Caco-2 (cell line): ENCODE measurements at regions not wholly inside any gene's neighbourhood (a gene's known extent, or its start where the extent isn't known, plus 50 kb on each side); places are given as distances from the start of the nearest gene placed in this dataset.
"Not testable (repeated sequence)": the region's sequence is repeated elsewhere in the genome, so short reads cannot be mapped to it uniquely, and the experiment has no call there.

Experiments used
- BruUV-seq: library from RNA; stranded (reverse); fragments of 400-500 nt; replicated peaks from 2 replicates; lab custom pipeline; 2021; lab: Mats Ljungman, UMichigan
- CTCF ChIA-PET: fragments of 300-600 bp; sonication (Branson Sonifier 250); formaldehyde crosslinking; loops from one replicate; lab custom pipeline; 2022; ENCODE audit warnings: antibody characterized with exemption; lab: Charles Lee
- POLR2A ChIA-PET: fragments of 300-600 bp; sonication (Branson Sonifier 250); formaldehyde crosslinking; loops from one replicate; lab custom pipeline; 2022; ENCODE audit warnings: antibody characterized with exemption; lab: Charles Lee
- DNase-seq, 2 experiments: peaks; one replicate each; pipeline versions ENCODE4 v3.0.0 to v3.0.0-alpha.2; 2020 to 2022
- H3K27me3 ChIP-seq: replicated peaks from 2 replicates; pipeline ENCODE4 v1.6.0; 2011; ENCODE audit warnings: low read length; ENCODE audit not compliant: control insufficient read depth, insufficient read depth
- H3K36me3 ChIP-seq: 2 replicates; pipeline ENCODE4 v1.5.1; 2011; ENCODE audit warnings: low read length; ENCODE audit not compliant: control insufficient read depth, insufficient read depth
- H3K4me1 ChIP-seq: fragments of 250-450 bp; sonication (Bioruptor Pico); 2 replicates; pipeline ENCODE4 v1.5.1; 2020; ENCODE audit warnings: mild to moderate bottlenecking
- H3K4me3 ChIP-seq: 2 replicates; pipeline ENCODE4 v1.5.1; 2011; ENCODE audit warnings: low read depth, mild to moderate bottlenecking, control low read depth, low read length
- H3K9me3 ChIP-seq: fragments of 250-450 bp; sonication (Bioruptor Pico); 2 replicates; pipeline ENCODE4 v1.5.1; 2020; ENCODE audit warnings: mild to moderate bottlenecking, moderate library complexity
- H3K27ac Mint-ChIP-seq: one replicate; pipeline ENCODE4 v1.8.0; 2022; ENCODE audit warnings: mixed read lengths; ENCODE audit not compliant: unreplicated experiment
- H3K27me3 Mint-ChIP-seq: one replicate; pipeline ENCODE4 v1.8.0; 2022; ENCODE audit warnings: mixed read lengths; ENCODE audit not compliant: insufficient read depth, unreplicated experiment
- H3K36me3 Mint-ChIP-seq: one replicate; pipeline ENCODE4 v1.8.0; 2022; ENCODE audit warnings: mild to moderate bottlenecking, mixed read lengths; ENCODE audit not compliant: insufficient read depth, unreplicated experiment
- H3K4me1 Mint-ChIP-seq: one replicate; pipeline ENCODE4 v1.8.0; 2022; ENCODE audit warnings: low read depth, mixed read lengths; ENCODE audit not compliant: unreplicated experiment
- H3K4me3 Mint-ChIP-seq: one replicate; pipeline ENCODE4 v1.8.0; 2022; ENCODE audit warnings: mild to moderate bottlenecking, moderate library complexity, mixed read lengths; ENCODE audit not compliant: unreplicated experiment
- H3K9me3 Mint-ChIP-seq: one replicate; pipeline ENCODE4 v1.8.0; 2022; ENCODE audit warnings: mixed read lengths; ENCODE audit not compliant: unreplicated experiment
- CTCF ChIP-seq, 2 experiments: fragments of 200-600 bp in 1 of 2; IDR thresholded peaks; 1 replicate in 1 of 2; 2 replicates in 1 of 2; pipeline versions ENCODE4 v1.5.1 to v1.8.0; 2011 to 2022; ENCODE audit warnings: antibody characterized with exemption in 1 of 2, control low read depth in 1 of 2, inconsistent platforms in 1 of 2, low read depth in 1 of 2, low read length in 1 of 2, mild to moderate bottlenecking in 1 of 2, moderate library complexity in 1 of 2; ENCODE audit not compliant: insufficient read depth in 1 of 2, severe bottlenecking in 1 of 2, unreplicated experiment in 1 of 2
- intact Hi-C: fragments of 100-400 bp; cut with micrococcal nuclease; formaldehyde crosslinking; loops from one replicate; pipeline ENCODE4 v1.10.0; 2022; ENCODE audit not compliant: unreplicated experiment

DNA sequence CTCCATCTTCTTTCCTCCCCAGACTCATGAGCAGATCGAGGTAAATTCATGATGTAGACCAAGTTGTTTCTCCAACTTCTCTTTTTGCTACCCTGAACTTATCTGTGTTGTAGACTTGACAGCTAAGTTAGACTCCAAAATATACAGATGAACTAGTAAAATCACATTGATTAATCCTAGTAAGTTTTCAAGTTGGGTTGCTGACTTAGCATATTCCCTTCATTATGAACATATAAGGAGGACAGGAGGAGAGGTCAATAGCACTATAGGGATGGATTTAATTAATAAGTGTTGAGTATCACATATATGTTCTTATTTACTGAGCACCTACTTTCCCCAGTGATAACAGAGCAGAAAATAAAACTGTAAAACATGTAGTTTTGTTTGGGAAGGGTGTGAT lies 227.3 kb downstream of the TINAG start:
- H3K9me3 ChIP-seq: no peaks in the 10 kb centered on the region
- no peaks in the 10 kb centered on the region for H3K36me3 Mint-ChIP-seq

GRCh38 chr6:54541541-54541940 lies 233.3 kb downstream of the TINAG start:
- ChIA-PET POLR2A (no interaction called here), CTCF (no interaction called here)

More for the DNA sequence above, 227.3 kb downstream of the TINAG start:
- CTCF ChIA-PET: no interaction called here
- POLR2A ChIA-PET: no interaction called here
- intact Hi-C loops: no loop called here
- Mint-ChIP-seq H3K4me1 (no peaks in the 10 kb centered on the region), H3K4me3 (no peak overlapping the region), H3K27ac (no peak overlapping the region), H3K27me3 (peaks cover under 1% of the 10 kb centered on the region), H3K9me3 (no peaks in the 10 kb centered on the region)
- BruUV-seq: no TSS peak
- Histone ChIP-seq H3K4me3 (no peak overlapping the region), H3K4me1 (no peaks in the 10 kb centered on the region), H3K27me3 (no peaks in the 10 kb centered on the region), H3K36me3 (no peaks in the 10 kb centered on the region)
- no peak for DNase-seq
- no peak for TF ChIP-seq CTCF (IDR thresholded peaks at IDR 0.05; ENCODE audit: insufficient read depth in 1 of 2, low read depth in 1 of 2, low read length in 1 of 2, severe bottlenecking in 1 of 2, unreplicated experiment in 1 of 2)

DNA sequence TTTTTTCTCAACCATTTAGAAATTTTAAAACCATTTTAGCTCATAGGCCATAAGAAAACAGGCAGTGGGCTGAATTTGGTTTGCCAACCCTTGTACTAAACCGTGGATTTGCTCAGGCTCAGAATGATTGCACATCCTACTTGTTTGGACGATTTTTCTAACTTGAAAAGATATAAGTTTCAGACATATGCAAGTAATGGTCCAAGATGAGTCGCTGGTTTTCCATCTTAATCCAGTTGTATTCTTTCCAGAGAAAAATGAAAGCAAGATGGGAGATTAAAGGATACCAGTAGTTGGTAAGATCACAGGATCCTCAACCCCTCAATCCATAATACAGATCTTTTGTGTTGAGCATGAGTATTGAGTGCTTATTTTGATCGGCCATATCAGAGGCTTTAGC lies 250.9 kb downstream of the TINAG start:
- H3K36me3 Mint-ChIP-seq: no peaks in the 10 kb centered on the region
- intact Hi-C loops: no loop called here

More at GRCh38 chr6:54541541-54541940, 233.3 kb downstream of the TINAG start:
- Histone ChIP-seq H3K36me3 (no peaks in the 10 kb centered on the region), H3K27me3 (no peaks in the 10 kb centered on the region), H3K4me3 (no peak overlapping the region), H3K9me3 (no peaks in the 10 kb centered on the region), H3K4me1 (no peaks in the 10 kb centered on the region)
- no peak overlapping the region for H3K4me3 Mint-ChIP-seq
- H3K36me3 Mint-ChIP-seq: no peaks in the 10 kb centered on the region
- no peak overlapping the region for H3K27ac Mint-ChIP-seq
- DNase-seq: no peak
- H3K27me3 Mint-ChIP-seq: no peaks in the 10 kb centered on the region
- no TSS peak for BruUV-seq
- TF ChIP-seq CTCF (IDR thresholded peaks at IDR 0.05; ENCODE audit: insufficient read depth in 1 of 2, low read depth in 1 of 2, low read length in 1 of 2, severe bottlenecking in 1 of 2, unreplicated experiment in 1 of 2): no peak
- H3K9me3 Mint-ChIP-seq: no peaks in the 10 kb centered on the region
- no peaks in the 10 kb centered on the region for H3K4me1 Mint-ChIP-seq
- intact Hi-C loops: no loop called here

DNA sequence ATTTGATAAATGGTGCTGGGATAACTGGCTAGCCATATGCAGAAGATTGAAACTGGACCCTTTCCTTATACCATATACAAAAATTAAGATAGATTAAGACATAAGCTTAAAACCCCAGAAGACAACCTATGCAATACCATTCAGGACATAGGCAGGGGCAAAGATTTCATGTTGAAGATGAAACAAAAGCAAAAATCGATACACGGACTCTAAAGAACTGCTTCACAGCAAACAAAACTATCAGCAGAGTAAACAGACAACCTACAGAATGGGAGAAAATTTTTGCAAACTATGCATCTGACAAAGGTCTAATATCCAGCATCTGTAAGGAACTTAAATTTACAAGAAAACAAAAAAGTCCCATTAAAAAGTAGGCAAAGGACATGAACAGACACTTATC lies 255.9 kb downstream of the TINAG start:
- intact Hi-C loops, BruUV-seq, H3K4me1 ChIP-seq, H3K4me3 Mint-ChIP-seq, H3K27ac Mint-ChIP-seq, H3K27me3 ChIP-seq, POLR2A ChIA-PET, H3K4me1 Mint-ChIP-seq, H3K9me3 ChIP-seq, CTCF ChIA-PET, H3K27me3 Mint-ChIP-seq, H3K4me3 ChIP-seq, H3K36me3 Mint-ChIP-seq, DNase-seq, H3K36me3 ChIP-seq: not testable (repeated sequence)
- H3K9me3 Mint-ChIP-seq: peaks cover 13% of the 10 kb centered on the region

More for the DNA sequence above, 250.9 kb downstream of the TINAG start:
- ChIA-PET CTCF (no interaction called here), POLR2A (no interaction called here)
- no peak for TF ChIP-seq CTCF (IDR thresholded peaks at IDR 0.05; ENCODE audit: insufficient read depth in 1 of 2, low read depth in 1 of 2, low read length in 1 of 2, severe bottlenecking in 1 of 2, unreplicated experiment in 1 of 2)
- no peaks in the 10 kb centered on the region for H3K4me1 ChIP-seq
- H3K9me3 ChIP-seq: peaks cover 5% of the 10 kb centered on the region
- H3K27me3 Mint-ChIP-seq: no peaks in the 10 kb centered on the region
- no peaks in the 10 kb centered on the region for H3K27me3 ChIP-seq
- no peaks in the 10 kb centered on the region for H3K36me3 ChIP-seq
- H3K4me3 Mint-ChIP-seq: no peak overlapping the region
- peaks cover 22% of the 10 kb centered on the region for H3K9me3 Mint-ChIP-seq
- H3K4me1 Mint-ChIP-seq: no peaks in the 10 kb centered on the region
- H3K4me3 ChIP-seq: no peak overlapping the region
- DNase-seq: no peak
- BruUV-seq: no TSS peak
- no peak overlapping the region for H3K27ac Mint-ChIP-seq
